K562 (cell line): ENCODE measurements at regions not wholly inside any gene's neighbourhood (a gene's known extent, or its start where the extent isn't known, plus 50 kb on each side); places are given as distances from the start of the nearest gene placed in this dataset.

ENCODE experiments used
- ARID1B ChIP-seq: fragments of 450-650 bp; IDR thresholded peaks from 2 replicates; pipeline ENCODE4 v1.6.1; 2016; ENCODE audit warnings: antibody characterized with exemption, mild to moderate bottlenecking, inconsistent platforms
- BRCA1 ChIP-seq, 2 experiments: fragments of 450-650 bp in 1 of 2; sonication (generic) in 1 of 2; formaldehyde crosslinking in 1 of 2; IDR thresholded peaks; 2 replicates each; pipeline versions ENCODE4 v1.5.0 to v1.6.1; 2017 to 2020; ENCODE audit warnings: mild to moderate bottlenecking in 1 of 2, missing genetic modification reagents in 1 of 2
- CBFA2T3 ChIP-seq: fragments of 450-650 bp; IDR thresholded peaks from 2 replicates; pipeline ENCODE4 v1.6.1; 2017
- CEBPG ChIP-seq, 3 experiments: fragments of 200-800 bp in 1 of 3; sonication (Bioruptor generic) in 1 of 3; sonication (generic) in 1 of 3; formaldehyde crosslinking in 1 of 3; IDR thresholded peaks in 2 of 3; conservative IDR thresholded peaks in 1 of 3; 2 replicates each; pipeline versions ENCODE4 v1.6.1 to v1.8.0; 2016 to 2022; ENCODE audit warnings: missing compliant biosample characterization in 2 of 3, missing genetic modification characterization in 2 of 3, mild to moderate bottlenecking in 1 of 3, missing genetic modification reagents in 1 of 3
- DPF2 ChIP-seq: fragments of 450-650 bp; IDR thresholded peaks from 2 replicates; pipeline ENCODE4 v1.6.1; 2016
- EGR1 ChIP-seq: fragments of 450-650 bp; conservative IDR thresholded peaks from 2 replicates; pipeline ENCODE4 v1.6.1; 2017; ENCODE audit warnings: mild to moderate bottlenecking
- MIER1 ChIP-seq: fragments of 450-650 bp; IDR thresholded peaks from 2 replicates; pipeline ENCODE4 v1.6.1; 2016; ENCODE audit warnings: antibody characterized with exemption, mild to moderate bottlenecking, low read depth
- MTA1 ChIP-seq: fragments of 450-650 bp; IDR thresholded peaks from 2 replicates; pipeline ENCODE4 v1.6.1; 2017; ENCODE audit warnings: borderline replicate concordance
- NCOR1 ChIP-seq: fragments of 450-650 bp; IDR thresholded peaks from 2 replicates; pipeline ENCODE4 v1.6.1; 2016; ENCODE audit warnings: mild to moderate bottlenecking, moderate library complexity
- NFRKB ChIP-seq: fragments of 450-650 bp; IDR thresholded peaks from 2 replicates; pipeline ENCODE4 v1.6.1; 2016; ENCODE audit warnings: low read depth
- SREBF1 ChIP-seq: fragments of 150-350 bp; IDR thresholded peaks from 2 replicates; pipeline ENCODE4 v1.6.1; 2014; ENCODE audit warnings: antibody characterized with exemption, low read depth, low read length, borderline replicate concordance
- TBL1XR1 ChIP-seq, 2 experiments: IDR thresholded peaks; 2 replicates each; pipeline ENCODE4 v1.6.1; 2012; ENCODE audit warnings: improper control_type of control experiment in 2 of 2, low read length in 2 of 2, mild to moderate bottlenecking in 1 of 2
- TEAD2 ChIP-seq: fragments of 450-650 bp; IDR thresholded peaks from 2 replicates; pipeline ENCODE4 v1.6.1; 2016; ENCODE audit warnings: missing genetic modification characterization, control low read depth, missing compliant biosample characterization
- XRCC4 ChIP-seq: IDR thresholded peaks from one replicate; pipeline ENCODE4 v1.6.1; 2011; ENCODE audit not compliant: insufficient read depth, insufficient read length; ENCODE audit errors: extremely low read depth
- ZKSCAN8 ChIP-seq: fragments of 200-800 bp; sonication (Bioruptor generic); IDR thresholded peaks from 2 replicates; pipeline ENCODE4 v1.6.1; 2016; ENCODE audit warnings: missing genetic modification characterization, missing compliant biosample characterization
- TF ChIP-seq, protein P1 (sequence below): fragments of 250-450 bp; sonication (Bioruptor Pico); IDR thresholded peaks from 2 replicates; pipeline ENCODE4 v1.4.0; 2020; ENCODE audit warnings: mild to moderate bottlenecking, moderate library complexity

GRCh38 chr3:194235160-194235559 is 99.2 kb downstream of the HES1 start (continued):
- TF ChIP-seq, protein P1, sequence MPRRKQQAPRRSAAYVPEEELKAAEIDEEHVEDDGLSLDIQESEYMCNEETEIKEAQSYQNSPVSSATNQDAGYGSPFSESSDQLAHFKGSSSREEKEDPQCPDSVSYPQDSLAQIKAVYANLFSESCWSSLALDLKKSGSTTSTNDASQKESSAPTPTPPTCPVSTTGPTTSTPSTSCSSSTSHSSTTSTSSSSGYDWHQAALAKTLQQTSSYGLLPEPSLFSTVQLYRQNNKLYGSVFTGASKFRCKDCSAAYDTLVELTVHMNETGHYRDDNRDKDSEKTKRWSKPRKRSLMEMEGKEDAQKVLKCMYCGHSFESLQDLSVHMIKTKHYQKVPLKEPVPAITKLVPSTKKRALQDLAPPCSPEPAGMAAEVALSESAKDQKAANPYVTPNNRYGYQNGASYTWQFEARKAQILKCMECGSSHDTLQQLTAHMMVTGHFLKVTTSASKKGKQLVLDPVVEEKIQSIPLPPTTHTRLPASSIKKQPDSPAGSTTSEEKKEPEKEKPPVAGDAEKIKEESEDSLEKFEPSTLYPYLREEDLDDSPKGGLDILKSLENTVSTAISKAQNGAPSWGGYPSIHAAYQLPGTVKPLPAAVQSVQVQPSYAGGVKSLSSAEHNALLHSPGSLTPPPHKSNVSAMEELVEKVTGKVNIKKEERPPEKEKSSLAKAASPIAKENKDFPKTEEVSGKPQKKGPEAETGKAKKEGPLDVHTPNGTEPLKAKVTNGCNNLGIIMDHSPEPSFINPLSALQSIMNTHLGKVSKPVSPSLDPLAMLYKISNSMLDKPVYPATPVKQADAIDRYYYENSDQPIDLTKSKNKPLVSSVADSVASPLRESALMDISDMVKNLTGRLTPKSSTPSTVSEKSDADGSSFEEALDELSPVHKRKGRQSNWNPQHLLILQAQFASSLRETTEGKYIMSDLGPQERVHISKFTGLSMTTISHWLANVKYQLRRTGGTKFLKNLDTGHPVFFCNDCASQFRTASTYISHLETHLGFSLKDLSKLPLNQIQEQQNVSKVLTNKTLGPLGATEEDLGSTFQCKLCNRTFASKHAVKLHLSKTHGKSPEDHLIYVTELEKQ (CRISPR knock-in tag): no peak
- TF ChIP-seq MIER1: no peak
- TF ChIP-seq BRCA1 (IDR thresholded peaks at IDR 0.05): no peak
- no peak for TF ChIP-seq BRCA1 (CRISPR knock-in tag; IDR thresholded peaks at IDR 0.05)
- TF ChIP-seq MTA1: no peak
- no peak for TF ChIP-seq SREBF1
- TF ChIP-seq CEBPG (CRISPR knock-in tag; IDR thresholded peaks at IDR 0.05): no peak
- TF ChIP-seq CEBPG (tag; conservative IDR thresholded peaks at IDR 0.05 in 1 of 2, IDR thresholded peaks at IDR 0.05 in 1 of 2): no peak
- no peak for TF ChIP-seq TEAD2 (tag)
- no peak for TF ChIP-seq EGR1
- no peak for TF ChIP-seq XRCC4
- TF ChIP-seq NCOR1: peak; percentile 45
- peak; percentile 25; the same call in 1 of the 2 replicates for TF ChIP-seq CBFA2T3
- TF ChIP-seq DPF2: peak; percentile 60; the same call in 1 of the 2 replicates
- no peak; the same call in 1 of the 2 replicates for TF ChIP-seq NFRKB
- no peak for TF ChIP-seq ZKSCAN8 (CRISPR knock-in tag)
- peak in 1 of 2 experiments; percentile 55; a peak in 1 of 4 replicates for TF ChIP-seq TBL1XR1 (IDR thresholded peaks at IDR 0.05; ENCODE audit: low read length in 2 of 2)
- peak; percentile 42; the same call in 1 of the 2 replicates for TF ChIP-seq ARID1B
